Tongue (tissue), 1 donor: ENCODE measurements at regions not wholly inside any gene's neighbourhood (a gene's known extent, or its start where the extent isn't known, plus 50 kb on each side); places are given as distances from the start of the nearest gene placed in this dataset.
A peak's percentile ranks its signal among the peaks of the same experiment; 100 is the strongest.
"Not testable (repeated sequence)": the region's sequence is repeated elsewhere in the genome, so short reads cannot be mapped to it uniquely, and the experiment has no call there.

Experiments
- DNase-seq: peaks from one replicate; pipeline ENCODE4 v3.0.0-alpha.2; 2015

DNA sequence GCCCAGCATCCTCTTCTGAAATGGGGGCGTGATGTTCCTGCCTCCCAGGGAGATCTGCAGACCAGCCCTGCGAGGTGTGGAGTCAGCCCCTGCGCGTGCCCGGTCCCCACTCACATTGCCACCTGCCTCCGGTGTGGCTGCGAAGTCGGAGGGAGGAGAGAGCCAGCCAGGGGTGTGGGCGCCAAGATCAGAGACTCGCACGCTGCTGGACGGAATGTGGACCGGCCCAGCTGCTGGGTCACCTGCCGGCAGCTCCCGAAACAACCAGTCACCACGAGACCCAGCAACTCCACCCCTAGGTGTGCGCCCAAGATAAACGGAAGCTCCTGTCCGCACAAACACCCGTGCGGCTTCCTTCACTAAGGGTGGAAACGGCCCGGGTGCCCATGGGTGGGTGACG lies 51.1 kb upstream of the EGFL7 start:
- no peak for DNase-seq

GRCh38 chr9:136611119-136611518 lies 51.6 kb upstream of the EGFL7 start:
- DNase-seq = no peak

DNA sequence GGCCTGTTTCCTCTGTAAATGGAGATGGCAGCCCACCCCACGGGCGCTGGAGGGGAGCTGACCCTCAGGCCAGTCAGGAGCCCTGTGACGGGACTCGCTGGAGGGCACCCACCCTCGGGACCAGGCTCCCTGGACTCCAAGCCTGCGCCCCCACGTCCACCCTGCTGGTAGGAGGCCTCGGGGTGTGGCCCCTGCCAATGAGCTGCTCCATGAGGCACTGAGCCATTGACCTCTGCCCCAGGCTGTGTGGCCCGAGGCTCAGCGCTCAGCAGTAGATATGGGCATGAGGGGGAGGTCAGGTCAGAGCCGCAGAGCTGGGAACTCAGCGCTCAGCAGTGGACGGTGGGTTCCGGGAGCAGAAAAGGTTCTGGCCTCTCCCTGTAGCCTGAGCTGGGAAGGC lies 52.3 kb upstream of the EGFL7 start:
- DNase-seq = no peak

DNA sequence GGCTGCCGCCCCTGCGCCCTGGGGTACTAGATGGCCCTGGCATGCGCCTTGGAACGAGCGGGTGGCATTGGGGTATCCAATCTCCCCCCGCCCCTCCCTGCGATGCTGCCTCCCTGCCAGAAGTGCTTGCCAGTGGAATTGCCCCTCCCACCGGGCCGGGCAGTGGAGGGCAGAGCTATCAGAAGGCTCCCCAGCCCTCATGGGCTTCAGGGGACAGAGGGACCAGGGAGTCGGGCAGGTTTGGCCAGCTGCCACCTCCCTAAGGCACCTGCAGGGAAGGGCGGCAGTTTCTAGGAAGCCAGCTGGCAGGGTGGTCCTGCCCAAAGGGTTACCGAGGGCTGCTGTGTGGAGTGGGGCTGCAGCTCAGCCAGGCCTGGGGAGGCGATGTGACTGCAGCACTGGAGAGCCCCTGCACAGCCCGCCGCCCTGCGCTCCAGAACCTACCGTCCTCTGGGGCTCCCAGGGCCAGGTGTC lies 52.8 kb upstream of the EGFL7 start:
- DNase-seq = no peak

DNA sequence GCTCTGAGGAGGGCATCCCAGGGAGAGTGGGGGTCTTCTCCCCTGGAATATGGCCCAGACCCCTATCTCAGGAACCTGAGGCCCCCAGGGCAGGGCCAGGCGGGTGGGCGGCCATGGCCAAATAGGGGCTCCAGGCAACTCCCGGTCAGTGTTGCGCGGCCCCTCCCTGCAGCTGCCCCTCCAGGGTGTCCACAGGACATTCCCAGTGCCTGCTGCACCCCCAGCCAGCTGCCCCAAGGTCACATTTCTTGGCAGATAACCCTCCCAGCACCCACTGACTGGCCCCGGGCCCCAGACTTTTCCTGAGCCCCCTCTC lies 53.6 kb upstream of the EGFL7 start:
- DNase-seq = no peak

GRCh38 chr9:136608348-136609159 lies 54.2 kb upstream of the EGFL7 start:
- DNase-seq = no peak

DNA sequence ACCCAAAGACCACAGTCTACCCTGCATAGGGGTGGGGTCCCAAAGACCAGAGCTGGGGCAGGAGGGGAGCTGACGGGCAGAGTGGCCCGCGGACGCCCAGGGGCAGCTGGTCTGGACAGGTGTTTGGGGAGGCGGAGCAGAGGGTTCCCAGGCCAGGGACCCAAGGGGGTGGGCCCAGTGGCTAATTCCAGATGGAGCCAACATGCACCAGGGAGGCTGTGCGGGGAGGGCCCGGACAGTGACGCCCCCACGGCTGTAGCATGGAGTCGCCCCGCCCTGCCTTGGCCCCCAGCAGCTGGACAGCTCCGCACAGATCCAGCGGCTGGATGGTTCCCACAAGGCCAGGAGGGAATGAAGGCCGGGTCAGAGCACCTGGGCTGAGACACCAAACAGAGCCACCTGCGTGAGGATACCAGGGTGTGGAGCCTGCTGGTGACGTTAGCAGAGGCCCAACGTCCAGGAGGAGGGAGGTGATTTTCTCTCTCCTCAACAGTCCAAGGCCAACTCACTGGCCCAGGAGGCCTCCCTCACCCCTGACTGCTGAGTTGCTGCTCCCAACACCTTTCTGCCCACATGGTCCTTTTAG lies 55.3 kb upstream of the EGFL7 start:
- peak; percentile 59 for DNase-seq

DNA sequence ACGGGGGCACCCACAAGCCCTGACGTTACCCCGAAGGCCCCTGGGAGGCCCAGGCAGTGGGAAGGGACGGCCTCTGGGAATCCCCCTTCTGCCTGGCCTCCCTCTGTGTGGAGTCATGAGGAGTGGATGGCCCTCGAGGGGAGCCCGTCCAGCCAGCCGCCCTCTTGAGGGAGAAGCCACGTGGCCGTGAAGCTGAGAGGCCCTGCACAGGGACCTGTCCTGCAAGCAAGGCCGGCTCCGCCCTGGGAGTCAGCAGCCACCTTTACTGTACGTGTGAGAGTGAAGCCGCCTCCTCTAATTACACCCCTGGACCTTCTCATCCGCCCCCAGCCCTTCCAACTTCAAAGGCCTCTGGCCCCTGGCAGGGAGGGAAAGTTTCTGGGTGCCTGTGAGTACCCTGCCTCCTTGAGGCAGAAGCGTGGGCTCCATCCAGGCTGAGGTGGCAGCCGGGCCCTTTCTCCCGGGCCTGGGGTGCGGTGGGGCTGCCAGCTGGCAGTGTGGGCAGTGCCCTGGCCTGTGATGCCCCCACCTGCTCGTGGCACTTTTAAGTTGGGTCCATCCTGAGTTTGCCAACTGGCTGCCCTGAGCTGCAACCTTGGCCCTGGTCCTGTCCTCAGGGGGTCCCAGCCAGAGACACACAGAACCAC lies 55.9 kb upstream of the EGFL7 start:
- no peak for DNase-seq

DNA sequence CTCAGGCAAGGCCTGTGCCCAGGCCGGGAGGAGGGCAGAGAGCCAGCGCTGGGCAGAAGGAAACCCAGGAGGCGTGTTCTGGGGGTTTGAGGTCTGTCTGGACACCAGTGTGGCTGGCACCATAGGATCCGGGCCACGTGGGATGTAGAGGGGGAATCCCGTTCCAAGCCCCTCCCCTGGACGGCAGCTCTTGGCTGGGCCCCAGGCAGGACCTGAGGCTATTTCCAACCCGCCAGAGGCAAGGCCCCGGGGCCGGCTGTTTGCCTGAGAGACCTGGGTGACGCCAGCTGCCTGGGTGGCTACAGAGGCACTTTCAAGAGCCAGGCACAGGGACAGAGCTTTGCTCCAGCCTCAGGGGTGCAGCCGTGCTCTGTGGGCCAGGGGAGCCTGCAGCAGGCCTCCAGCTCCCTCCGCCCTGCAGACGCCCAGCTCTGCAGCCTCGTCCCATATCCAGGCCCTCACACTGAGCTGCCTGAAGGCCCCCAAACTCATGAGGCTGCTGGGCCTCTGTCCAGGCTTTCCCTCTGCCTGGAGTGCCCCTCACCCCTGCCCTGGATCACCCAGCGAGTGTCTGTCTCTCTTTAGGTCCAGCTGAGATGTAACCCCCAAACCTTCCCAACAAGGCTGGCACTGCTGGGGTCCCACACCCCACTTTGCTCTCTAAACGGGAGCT lies 56.6 kb upstream of the EGFL7 start:
- peak; percentile 76 for DNase-seq

DNA sequence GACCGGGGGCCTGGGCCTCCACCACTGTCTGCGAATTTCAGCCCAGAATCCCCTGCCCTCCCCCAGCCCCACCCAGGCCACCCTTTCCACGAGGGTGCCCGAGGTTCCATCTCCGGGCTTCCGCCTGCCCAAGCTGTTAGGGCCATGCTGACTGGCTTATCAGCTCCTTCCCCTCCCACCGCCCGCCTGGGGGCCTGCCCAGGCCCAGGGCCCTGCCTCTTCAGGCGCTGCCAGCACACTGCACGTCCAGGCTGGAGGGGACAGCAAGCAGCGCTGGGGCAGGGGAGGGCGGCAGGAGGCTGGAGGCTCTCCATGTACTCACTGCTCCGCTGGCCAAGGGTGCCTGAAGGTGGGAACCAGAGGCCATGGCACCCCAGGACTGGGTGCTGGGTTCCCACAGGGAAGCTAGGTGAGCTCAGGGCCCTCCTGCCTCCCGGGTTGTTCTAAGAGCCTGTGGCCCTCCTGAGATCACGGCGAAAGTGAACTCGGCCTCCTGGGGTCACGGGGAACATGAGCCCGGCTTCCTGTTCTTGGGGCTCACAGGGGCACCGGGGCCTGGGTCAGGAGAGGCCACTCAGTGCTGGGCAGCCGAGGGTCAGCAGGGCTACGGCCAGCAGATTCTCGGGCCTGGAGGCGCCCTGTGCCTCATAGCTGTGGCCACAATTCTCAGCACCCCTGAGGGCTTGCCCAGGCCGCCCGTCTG lies 57.7 kb upstream of the EGFL7 start:
- DNase-seq = no peak

DNA sequence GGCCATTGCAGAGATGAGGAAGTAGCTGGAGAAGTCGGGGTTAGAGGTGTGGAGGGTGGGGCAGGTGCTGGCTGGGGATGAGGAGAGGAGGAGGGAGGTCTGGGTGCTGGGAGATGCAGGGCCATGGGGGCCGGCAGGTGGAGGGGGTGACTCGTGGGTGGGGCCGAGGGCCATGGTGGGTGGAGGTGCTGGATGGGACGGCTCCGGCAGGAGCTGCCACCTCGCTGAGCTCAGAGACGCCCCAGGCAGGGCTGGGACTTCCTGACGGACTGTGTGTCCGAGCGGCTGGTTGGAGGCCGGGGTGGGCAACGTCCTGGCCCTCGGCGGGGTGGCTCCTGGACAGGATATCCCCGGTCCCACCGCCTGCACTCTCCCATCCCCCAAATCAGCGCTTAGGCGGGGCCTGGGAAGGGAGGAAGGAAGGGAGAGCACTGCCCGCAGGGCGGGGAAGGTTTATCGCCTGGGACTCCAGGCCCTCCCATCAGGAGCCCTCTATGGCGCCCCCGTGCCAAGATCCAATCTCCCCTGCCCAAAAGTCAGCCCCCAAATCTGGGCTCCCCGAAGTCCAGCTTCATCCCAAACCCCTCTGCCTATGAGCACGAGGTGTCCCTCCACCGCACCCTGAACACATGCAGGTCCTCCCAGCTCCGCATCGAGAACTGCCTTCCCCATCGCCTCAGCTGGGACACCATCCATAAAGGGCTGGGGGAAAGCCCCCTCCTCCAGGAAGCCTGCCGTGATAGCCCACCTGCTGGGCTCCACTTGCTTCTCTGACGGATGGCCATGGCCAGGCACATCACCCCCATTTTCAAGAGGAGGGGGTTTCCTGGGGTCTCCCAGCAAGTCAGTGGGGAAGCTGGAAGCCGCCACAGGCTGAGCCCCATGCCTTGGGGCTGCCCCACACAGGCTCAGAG lies 58.3 kb upstream of the NOTCH1 start:
- no peak for DNase-seq

DNA sequence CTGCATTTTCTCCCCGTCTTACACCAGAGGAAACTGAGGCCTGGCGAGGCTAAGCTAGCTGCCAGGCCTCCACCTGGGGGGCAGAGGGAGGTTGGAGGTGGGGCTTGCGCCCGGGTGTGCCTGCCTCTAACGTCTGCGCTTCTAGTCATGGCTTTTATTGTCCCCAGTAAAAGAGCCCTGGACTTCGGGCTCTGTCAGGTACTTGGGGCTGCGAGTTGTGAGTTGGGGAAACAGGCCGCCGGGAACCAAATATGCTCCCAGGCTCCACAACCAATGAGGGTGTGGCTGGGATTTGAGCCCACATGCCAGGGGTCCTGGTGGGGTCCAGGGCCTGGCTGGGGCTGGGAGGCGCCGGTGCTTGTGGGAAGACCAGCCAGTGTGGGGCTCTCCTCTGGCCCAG lies 57.4 kb upstream of the NOTCH1 start:
- no peak for DNase-seq

GRCh38 chr9:136602193-136602885 lies 56.5 kb upstream of the NOTCH1 start:
- DNase-seq = no peak

- not testable (repeated sequence) for DNase-seq
Observed at GRCh38 chr9:136601250-136601973, 55.6 kb upstream of the NOTCH1 start.

GRCh38 chr9:136599811-136600660 lies 54.2 kb upstream of the NOTCH1 start:
- DNase-seq = peak; percentile 65

GRCh38 chr9:136599074-136599531 lies 53.3 kb upstream of the NOTCH1 start:
- no peak for DNase-seq

DNA sequence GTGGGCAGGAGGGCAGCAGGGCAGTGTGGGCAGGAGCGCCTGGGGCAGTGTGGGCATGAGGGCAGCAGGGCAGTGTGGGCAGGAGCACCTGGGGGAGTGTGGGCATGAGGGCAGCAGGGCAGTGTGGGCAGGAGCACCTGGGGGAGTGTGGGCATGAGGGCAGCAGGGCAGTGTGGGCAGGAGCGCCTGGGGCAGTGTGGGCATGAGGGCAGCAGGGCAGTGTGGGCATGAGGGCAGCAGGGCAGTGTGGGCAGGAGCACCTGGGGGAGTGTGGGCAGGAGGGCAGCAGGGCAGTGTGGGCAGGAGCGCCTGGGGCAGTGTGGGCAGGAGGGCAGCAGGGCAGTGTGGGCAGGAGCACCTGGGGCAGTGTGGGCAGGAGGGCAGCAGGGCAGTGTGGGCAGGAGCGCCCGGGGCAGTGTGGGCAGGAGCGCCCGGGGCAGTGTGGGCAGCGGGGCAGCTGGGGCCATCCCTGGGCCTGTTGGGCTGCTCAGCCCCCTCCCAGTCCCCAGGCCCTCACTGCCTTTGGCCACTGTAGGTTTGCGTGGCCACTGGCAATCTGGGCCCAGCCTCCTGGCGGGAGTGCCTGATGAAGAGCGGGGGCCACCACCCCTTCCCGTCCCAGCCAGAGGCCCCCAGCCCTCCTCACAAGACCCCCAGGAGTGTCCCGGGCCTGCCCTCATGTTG lies 52.7 kb upstream of the NOTCH1 start:
- not testable (repeated sequence) for DNase-seq

- DNase-seq = no peak
Observed at GRCh38 chr9:136597965-136598364, 52.1 kb upstream of the NOTCH1 start.
